Thyroid gland (tissue), 4 donors: ENCODE measurements at regions not wholly inside any gene's neighbourhood (a gene's known extent, or its start where the extent isn't known, plus 50 kb on each side); places are given as distances from the start of the nearest gene placed in this dataset.

Source experiments
- DNase-seq, 2 donors: peaks; one replicate each; pipeline ENCODE4 v3.0.0-alpha.2; 2019
- H3K27ac ChIP-seq, 3 donors: fragments of 200-600 bp; sonication (generic); 1 replicate in 2 of 3; 2 replicates in 1 of 3; pipeline ENCODE4 v1.5.1; 2016 to 2019; ENCODE audit warnings: mild to moderate bottlenecking in 1 of 3, moderate library complexity in 1 of 3
- H3K27me3 ChIP-seq: fragments of 200-600 bp; sonication (generic); one replicate; pipeline ENCODE4 v1.5.1; 2019
- H3K36me3 ChIP-seq, 2 donors: fragments of 200-600 bp; sonication (generic); one replicate each; pipeline ENCODE4 v1.5.1; 2016 to 2019
- H3K4me1 ChIP-seq, 2 donors: fragments of 200-600 bp; sonication (generic); one replicate each; pipeline ENCODE4 v1.5.1; 2017 to 2019
- H3K4me3 ChIP-seq, 3 donors: fragments of 200-600 bp; sonication (generic); replicated peaks in 1 of 3; 1 replicate in 2 of 3; 2 replicates in 1 of 3; pipeline ENCODE4 v1.5.1; 2016; ENCODE audit warnings: mild to moderate bottlenecking in 1 of 3
- H3K9me3 ChIP-seq: fragments of 200-600 bp; sonication (generic); one replicate; pipeline ENCODE4 v1.5.1; 2017
- CTCF ChIP-seq, 6 experiments: fragments of 200-600 bp in 3 of 6; fragments of 450-650 bp in 3 of 6; sonication (generic) in 3 of 6; IDR thresholded peaks; one replicate each; pipeline ENCODE4 v1.5.1; 2016 to 2019; ENCODE audit warnings: antibody characterized with exemption in 6 of 6, mild to moderate bottlenecking in 2 of 6, inconsistent platforms in 1 of 6, moderate library complexity in 1 of 6
- POLR2A ChIP-seq, 2 donors: fragments of 450-650 bp; IDR thresholded peaks; one replicate each; pipeline ENCODE4 v1.6.1; 2017; ENCODE audit warnings: antibody characterized with exemption in 2 of 2, mild to moderate bottlenecking in 2 of 2, moderate library complexity in 1 of 2
- WGBS, 2 donors: methylation state at CpG; one replicate each; pipeline ENCODE4 v1.1.5; 2017; 5-methylcytosine and 5-hydroxymethylcytosine counted together
- intact Hi-C: fragments of 100-400 bp; cut with DNase I; formaldehyde crosslinking; loops from one replicate; pipeline ENCODE4 v1.15.1; 2023

DNA sequence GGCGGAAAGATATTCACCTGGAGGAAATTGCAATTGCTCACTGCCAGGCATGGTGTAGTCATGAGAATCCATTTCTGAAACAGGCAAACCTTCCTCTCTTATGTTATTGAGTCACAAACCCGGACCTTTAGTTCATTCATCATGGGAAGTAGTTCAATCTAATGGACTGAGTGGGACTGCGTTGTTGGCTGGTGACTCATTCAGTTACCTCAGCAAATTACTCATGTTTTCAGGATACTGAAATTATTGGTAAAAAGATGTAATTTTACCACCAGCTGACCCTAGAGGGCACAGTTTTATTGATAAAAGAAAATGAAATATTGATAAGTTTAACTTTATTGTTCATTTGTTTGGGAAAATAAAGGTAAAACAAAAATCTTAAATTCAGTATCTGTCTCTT is 1194.4 kb upstream of the SORCS1 start:
- intact Hi-C loops = no loop called here
- Histone ChIP-seq H3K9me3 (no peaks in the 10 kb centered on the region), H3K27ac (no peak overlapping the region), H3K36me3 (no peaks in the 10 kb centered on the region), H3K27me3 (no peaks in the 10 kb centered on the region), H3K4me3 (no peak overlapping the region), H3K4me1 (no peaks in the 10 kb centered on the region)
- WGBS, 2 donors = 63 to 73% methylated on average over 3 of the region's 3 CpGs
- TF ChIP-seq POLR2A (IDR thresholded peaks at IDR 0.05) (no peak), CTCF (IDR thresholded peaks at IDR 0.05) (no peak)
- no peak for DNase-seq

GRCh38 chr10:108352771-108353170 is 1188.3 kb upstream of the SORCS1 start:
- H3K36me3 ChIP-seq = no peaks in the 10 kb centered on the region
- intact Hi-C loops = no loop called here
- no peaks in the 10 kb centered on the region for H3K9me3 ChIP-seq
- no peaks in the 10 kb centered on the region for H3K27me3 ChIP-seq
- 38 to 44% methylated on average over 2 of the region's 2 CpGs for WGBS, 2 donors
- H3K27ac ChIP-seq = no peak overlapping the region
- TF ChIP-seq POLR2A (IDR thresholded peaks at IDR 0.05) (no peak), CTCF (IDR thresholded peaks at IDR 0.05) (no peak)
- no peak for DNase-seq
- no peak overlapping the region for H3K4me3 ChIP-seq
- H3K4me1 ChIP-seq = no peaks in the 10 kb centered on the region

DNA sequence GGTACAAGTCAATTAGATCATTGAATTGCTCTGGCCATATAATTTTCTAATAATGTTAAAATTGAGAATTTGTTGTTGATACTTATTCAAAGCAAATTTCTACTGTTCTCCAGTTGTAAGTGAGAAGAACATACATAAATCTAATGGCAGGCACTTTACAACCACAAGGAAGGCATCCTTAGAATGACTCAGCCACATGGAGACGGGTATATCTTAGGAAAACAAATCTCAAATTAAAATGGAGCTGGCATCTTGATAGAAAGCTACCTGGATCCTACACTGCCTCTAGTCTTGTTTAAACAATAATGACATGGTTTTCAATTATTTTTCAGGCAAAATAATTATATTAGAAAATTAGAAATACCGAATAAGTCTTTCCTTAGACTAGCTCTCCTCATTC is 1183.7 kb upstream of the SORCS1 start:
- H3K4me1 ChIP-seq = no peaks in the 10 kb centered on the region
- no peaks in the 10 kb centered on the region for H3K36me3 ChIP-seq
- TF ChIP-seq CTCF (IDR thresholded peaks at IDR 0.05) = no peak
- TF ChIP-seq POLR2A (IDR thresholded peaks at IDR 0.05) = no peak
- intact Hi-C loops = no loop called here
- H3K27ac ChIP-seq = no peak overlapping the region
- no peaks in the 10 kb centered on the region for H3K9me3 ChIP-seq
- DNase-seq = no peak
- WGBS, 2 donors = 89% methylated on average over 2 of the region's 2 CpGs
- no peaks in the 10 kb centered on the region for H3K27me3 ChIP-seq
- H3K4me3 ChIP-seq = no peak overlapping the region

DNA sequence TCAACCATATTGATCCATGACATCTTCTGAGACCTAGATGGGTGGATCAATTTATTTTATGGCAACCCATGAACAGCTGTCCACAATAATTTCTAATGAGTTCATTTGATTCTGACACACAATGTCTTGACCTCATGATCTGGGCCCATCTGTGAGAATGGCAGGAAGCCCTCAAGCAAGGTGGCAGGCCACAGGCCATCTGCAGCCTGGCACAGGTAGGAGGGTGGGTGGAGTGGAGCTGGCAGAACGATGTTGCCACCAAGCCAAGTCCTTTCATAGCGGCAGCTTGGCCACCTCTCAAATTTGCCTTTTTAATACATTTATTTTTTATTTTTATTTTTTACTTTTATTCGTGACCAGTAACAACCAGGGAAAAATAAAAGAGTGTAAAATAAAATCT is 1181.6 kb upstream of the SORCS1 start:
- intact Hi-C loops = no loop called here

DNA sequence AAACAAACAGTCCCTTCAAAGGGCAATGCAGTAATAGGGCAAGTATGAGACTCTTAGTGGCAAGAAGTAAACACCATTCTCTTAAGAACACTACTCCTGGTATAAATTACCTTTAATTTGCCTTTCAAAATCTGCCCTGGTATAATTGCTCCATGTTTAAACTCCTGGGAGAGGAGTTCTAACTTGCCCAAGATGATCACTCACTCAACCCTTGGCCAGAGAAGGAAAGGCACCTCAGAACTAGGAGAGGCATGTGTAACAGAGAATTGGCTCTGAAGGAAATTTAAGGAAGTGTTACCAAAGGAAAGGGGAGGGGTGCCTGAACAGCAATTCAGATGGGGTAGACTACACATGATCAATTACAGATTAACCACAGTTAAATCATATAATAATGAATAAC is 1173.6 kb upstream of the SORCS1 start:
- no peak for DNase-seq
- no peaks in the 10 kb centered on the region for H3K9me3 ChIP-seq

More for the DNA sequence above, 1181.6 kb upstream of the SORCS1 start:
- H3K36me3 ChIP-seq = no peaks in the 10 kb centered on the region
- no peak overlapping the region for H3K4me3 ChIP-seq
- TF ChIP-seq CTCF (IDR thresholded peaks at IDR 0.05) = no peak
- TF ChIP-seq POLR2A (IDR thresholded peaks at IDR 0.05) = no peak
- H3K27me3 ChIP-seq = no peaks in the 10 kb centered on the region
- H3K27ac ChIP-seq = no peak overlapping the region
- 85 to 89% methylated on average over 3 of the region's 3 CpGs for WGBS, 2 donors
- no peaks in the 10 kb centered on the region for H3K4me1 ChIP-seq
- no peaks in the 10 kb centered on the region for H3K9me3 ChIP-seq
- no peak for DNase-seq

More for the DNA sequence above, 1173.6 kb upstream of the SORCS1 start:
- intact Hi-C loops = no loop called here
- no peaks in the 10 kb centered on the region for H3K4me1 ChIP-seq
- H3K4me3 ChIP-seq = no peak overlapping the region
- no peak overlapping the region for H3K27ac ChIP-seq
- TF ChIP-seq POLR2A (IDR thresholded peaks at IDR 0.05) (no peak), CTCF (IDR thresholded peaks at IDR 0.05) (no peak)
- no peaks in the 10 kb centered on the region for H3K36me3 ChIP-seq
- H3K27me3 ChIP-seq = no peaks in the 10 kb centered on the region
